GM21423 (cell line): ENCODE measurements at regions not wholly inside any gene's neighbourhood (a gene's known extent, or its start where the extent isn't known, plus 50 kb on each side); places are given as distances from the start of the nearest gene placed in this dataset.

ENCODE experiments used
- ATAC-seq: cut with Tn5 transposase; IDR thresholded peaks from one replicate; pipeline ENCODE4 v1.9.1; 2021; ENCODE audit warnings: mild to moderate bottlenecking, moderate library complexity; ENCODE audit not compliant: unreplicated experiment

GRCh38 chr6:165833355-165833754 is 170.3 kb upstream of the PDE10A start:
- ATAC-seq = no peak

- no peak for ATAC-seq
Observed at GRCh38 chr6:165831812-165832510, 168.9 kb upstream of the PDE10A start.

DNA sequence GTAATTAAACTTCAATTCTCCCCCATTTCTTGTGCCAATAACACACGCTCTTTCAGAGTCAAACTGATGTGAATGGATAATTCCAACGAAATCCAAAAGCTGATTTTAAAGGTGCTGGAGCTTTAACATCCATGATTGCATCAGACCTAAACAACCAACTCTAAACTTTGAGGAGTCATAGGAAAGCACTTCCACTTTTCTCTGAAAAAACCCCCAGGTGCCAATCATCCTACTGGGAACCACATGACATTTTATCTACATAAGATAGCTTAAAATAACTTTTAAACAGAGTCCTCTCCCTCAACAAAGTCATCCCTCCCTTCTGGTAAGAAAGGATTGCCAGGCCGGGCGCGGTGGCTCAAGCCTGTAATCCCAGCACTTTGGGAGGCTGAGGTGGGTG is 167.7 kb upstream of the PDE10A start:
- no peak for ATAC-seq

DNA sequence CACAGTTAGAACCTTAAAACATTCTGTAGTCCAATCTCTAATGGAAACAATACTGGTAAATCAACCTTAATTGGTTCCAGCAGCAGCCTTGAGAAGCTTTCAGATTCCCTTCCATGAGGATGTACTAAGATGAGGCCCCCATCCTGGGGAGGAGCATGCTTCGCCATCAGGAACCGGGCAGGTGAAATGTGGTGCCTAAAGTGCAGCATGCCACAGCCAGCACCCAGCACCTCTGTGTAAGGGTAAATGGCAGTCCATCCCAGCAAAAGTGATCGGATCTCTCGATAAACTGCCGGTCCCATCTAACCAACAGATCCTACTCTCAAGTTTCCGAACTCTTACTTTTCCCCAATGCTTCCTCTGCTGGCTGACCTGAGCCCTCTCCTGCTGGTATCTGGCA is 166.3 kb upstream of the PDE10A start:
- no peak for ATAC-seq

- ATAC-seq = no peak
Observed at GRCh38 chr6:165827190-165827518, 164.1 kb upstream of the PDE10A start.

GRCh38 chr6:165826487-165827189 is 163.6 kb upstream of the PDE10A start:
- ATAC-seq = no peak

DNA sequence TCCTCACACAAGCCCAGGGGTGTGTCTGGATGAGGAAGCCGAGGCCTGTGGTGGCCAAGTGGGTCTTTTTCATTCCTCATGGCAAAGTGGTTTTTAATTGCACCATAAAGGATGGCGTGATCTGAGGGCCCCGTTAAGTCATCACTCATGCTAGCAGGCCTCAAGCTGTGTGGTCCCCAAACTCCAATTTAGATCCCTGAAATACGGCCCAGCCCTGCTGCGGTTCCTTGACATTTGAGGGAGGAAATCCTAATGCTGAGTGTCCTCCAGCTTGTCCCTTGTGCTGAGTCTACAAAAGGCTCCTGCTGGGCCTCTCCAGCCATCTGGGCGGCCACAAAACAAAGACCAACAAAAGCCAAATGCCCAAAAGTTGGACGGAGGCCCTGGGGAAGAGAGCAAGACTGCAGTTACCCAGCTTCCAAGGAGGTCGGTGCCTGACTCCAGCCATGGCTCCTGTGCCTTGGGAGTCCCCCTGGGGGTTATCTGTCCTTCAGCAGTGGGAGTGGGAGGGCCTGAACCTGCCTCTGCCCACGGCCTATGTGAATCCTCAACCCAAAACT is 162.3 kb upstream of the PDE10A start:
- ATAC-seq = no peak

DNA sequence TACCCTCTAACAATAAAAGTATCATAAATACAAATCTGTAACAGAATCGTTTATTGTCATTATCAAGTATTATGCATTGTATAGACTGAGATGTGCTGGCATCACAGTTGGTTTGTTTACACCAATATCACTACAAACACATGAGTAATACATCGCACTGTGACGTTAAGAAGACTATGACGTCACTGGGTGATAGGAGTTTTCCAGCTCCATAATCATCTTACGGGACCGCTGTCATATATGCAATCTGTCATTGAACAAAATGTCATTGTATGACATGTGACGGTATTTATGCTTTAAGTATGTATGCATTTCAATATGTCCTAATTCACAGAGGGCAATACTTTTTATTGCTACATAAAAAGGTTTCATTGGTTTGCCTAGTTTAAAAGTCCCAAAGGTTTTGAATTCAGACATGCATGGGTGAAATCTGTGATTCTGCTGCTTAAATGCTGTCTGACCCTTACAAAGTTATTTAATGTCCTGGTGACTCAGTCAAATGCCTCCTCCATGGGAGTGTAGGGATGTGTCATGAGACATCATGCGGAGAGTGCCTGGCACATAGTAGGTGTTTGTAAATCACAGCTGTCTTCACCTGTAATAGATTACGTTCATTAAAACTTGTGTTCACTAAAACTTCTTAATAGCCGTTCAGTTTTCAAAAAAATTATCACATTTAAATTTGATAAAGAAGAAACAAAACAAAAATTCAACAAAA is 160.7 kb upstream of the PDE10A start:
- ATAC-seq = no peak

DNA sequence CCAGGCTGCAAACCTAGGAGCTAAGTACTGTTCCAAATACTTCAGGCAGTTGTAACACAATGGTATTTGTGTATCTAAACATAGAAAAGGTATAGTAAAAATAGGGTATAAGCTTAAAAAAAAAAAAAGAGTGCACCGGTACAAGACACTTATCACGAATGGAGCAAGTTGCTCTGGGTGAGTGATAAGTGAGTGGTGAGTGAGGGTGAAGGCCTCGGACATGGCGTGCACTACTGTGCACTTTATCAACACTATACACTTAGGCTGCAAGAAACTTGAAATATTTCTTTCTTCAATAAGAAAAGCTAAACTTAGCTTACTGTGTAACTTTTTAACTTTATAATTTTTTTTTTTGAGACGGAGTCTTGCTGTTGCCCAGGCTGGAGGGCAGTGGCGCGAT is 159.5 kb upstream of the PDE10A start:
- ATAC-seq = no peak

- no peak for ATAC-seq
Observed at GRCh38 chr6:165821754-165822153, 158.7 kb upstream of the PDE10A start.

DNA sequence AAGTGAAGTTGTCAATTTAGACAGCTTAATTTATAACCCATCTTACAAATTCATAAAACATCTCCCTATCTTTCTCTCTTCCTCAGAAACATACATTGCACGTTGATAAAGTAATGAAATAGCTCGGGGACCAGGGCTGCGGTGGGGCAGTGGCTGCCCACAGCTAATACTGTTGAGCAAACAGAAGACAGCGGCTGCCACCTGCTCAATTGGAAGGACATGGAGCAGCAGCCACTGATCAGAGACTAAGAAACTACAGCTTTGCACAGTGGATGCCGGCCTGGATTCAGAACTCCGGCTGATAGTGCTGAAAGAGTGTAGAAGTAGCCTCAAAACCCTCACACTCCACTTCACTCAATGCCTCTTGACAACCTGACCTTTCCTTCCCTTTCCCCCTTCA is 157.9 kb upstream of the PDE10A start:
- ATAC-seq = no peak

DNA sequence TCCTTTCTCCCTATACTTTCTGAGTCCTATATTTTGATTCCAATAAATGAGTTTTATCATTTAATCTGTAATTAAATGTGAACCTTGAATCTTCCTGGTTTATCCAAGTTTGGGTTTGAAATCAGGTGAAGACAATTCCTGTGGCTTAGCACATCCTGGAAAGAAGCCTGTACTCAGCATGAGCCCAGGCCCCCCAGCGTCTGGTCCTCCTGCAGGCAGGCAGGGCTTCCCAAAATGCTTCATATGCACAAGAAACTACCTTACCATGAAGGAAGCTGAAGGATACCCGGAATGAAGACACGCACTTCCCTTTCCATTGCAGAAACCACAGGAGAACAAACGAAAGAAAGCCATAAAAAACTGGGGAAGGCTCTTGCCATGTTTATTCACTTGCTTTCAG is 157.4 kb upstream of the PDE10A start:
- no peak for ATAC-seq

DNA sequence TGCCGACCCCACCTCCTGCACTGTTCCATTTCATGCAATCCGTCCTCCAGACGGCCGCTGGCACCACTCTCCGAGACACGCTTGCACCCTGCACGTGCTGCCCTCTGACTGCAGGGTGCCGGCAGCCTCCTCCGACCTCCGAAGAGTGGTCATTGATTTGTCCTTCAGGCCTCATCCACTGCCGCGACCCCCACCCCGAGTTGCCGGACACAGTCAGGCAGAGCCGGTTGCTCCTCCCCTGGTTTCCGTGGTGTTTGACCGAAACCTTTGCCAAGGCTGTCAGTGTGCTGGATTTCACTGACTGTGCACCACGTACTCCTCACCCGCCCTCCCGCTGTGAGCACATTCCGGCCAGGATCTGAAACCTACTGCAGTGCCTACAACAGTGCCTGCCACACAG is 156.4 kb upstream of the PDE10A start:
- ATAC-seq = no peak

DNA sequence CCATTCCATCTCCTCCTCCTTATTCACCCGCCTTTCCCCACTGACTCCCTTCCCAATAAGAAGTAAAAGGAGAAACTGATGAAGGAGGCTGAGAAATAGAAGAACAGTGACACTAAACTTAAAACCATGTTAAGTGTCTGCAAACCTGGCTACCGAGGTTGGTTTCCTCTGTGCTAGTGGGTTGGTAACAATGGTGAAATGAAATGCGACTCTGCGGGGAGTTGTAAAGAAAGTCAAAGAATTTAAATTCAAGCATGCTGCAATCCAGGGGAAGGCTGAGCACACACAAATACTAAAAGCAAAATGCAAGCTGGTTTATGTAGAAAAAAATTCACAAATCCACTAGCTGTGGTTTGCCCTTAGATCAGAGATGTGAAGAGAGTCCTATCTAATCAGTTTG is 155.2 kb upstream of the PDE10A start:
- no peak for ATAC-seq

DNA sequence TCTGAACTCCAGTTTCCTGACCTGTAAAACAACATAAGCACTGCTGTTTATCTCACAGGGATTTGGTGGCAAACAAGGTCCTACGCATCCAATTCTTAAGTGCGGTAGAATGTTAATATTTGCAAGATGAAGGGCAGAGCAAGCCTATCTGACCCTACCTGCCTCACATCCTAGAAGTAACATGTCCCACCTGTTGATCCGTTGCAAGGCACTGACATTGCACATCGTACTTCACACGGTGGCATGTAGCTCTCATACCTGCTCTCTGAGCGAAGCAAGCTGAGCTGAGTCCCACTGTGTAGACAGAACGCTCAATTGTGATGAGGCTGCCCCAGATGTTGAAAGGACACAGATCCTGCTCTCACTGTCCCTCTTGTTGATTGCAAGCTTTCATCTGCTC is 154.7 kb upstream of the PDE10A start:
- ATAC-seq = no peak

DNA sequence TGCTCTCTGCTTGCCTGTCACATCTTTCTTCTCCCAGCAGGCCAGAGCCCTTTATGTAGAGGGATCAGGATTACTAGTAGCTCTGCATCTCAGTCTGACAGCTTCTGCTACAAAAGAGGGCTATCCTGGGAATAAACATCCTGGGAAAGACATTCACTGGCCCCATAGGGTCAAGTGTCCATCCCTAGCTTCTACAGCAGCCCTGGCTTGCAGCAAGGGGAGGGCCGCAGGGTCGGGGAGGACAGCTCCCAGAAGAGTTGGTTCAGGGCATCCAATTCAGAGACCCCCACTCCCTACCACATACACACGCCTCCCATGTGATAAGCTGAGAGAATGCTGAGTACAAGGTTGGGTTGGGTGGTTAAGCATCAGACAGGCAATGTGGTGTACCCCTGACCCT is 154.1 kb upstream of the PDE10A start:
- no peak for ATAC-seq

GRCh38 chr6:165814679-165815078 is 151.6 kb upstream of the PDE10A start:
- ATAC-seq = no peak

DNA sequence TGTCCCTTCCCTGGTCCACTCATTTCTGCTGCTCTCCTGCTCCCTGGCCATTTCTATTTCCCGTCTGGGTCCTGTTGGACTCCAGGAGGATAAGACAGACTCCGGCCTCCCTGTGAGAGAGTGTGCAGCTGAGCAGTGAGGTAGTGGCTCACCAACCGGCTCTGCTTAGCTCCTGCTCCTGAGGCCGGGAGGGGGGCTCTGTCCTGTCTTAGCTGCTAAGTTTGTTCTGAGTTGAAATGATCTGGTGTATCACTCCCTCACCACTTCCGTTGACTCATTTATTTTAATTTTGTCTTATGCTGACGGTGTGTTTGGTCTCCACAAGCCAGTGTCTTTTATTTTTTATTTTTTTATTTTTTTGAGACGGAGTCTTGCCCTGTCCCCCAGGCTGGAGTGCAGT is 148.5 kb upstream of the PDE10A start:
- ATAC-seq = no peak

DNA sequence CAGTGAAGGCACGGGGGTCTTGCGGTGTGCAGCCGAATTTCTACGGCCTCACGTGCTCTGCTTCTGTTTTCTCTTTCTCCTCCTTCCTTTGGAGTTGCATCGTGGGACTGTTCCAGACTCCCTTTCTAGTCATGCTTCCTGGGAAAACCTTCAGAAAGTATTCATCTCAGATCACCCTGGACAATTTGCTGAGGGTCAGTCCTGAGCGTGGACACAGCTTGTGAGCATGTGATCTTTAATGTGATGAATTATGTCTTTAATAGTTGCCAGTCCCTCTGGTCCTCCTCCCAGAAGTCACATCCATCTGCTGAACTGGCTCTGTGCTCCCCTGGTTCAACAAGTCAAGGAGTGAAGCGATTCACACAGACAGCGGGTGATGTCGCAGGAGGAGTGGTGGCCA is 145.0 kb upstream of the PDE10A start:
- ATAC-seq = no peak

- no peak for ATAC-seq
Observed at GRCh38 chr6:165807249-165807960, 144.4 kb upstream of the PDE10A start.

DNA sequence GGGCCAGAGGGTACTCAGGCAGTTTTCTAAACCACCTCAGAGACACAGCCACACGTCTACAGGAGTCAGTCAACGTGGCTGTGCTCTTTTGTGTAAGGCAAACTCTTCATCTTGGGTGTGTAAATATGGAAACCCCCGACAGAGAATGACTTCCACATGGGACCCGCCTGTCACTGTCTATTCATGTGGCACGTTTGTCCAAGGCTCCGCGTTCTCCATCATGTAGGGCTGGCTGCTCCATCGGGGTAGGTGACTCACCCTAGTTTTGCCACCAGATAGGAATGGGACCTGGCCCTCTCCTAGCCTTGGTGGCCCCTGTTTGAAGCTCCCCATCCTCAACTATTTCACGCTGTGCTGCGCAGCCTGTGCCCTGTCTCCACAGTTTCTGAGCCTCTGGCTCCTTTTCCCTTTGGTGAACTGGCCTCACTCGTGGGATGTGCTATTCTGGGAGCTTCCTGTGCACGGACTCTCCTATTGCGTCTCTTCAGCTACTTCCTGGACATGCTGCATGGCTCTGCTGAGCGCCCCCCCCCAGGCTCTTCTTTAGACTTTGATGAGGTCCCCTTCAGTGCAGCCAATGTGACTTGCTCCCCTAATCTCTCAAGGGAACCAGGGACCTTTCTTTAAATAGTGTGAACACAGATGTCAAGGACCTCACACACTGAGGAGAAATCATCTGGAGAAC is 143.2 kb upstream of the PDE10A start:
- ATAC-seq = no peak
